ENCODE measurements at regions not wholly inside any gene's neighbourhood (a gene's known extent, or its start where the extent isn't known, plus 50 kb on each side); places are given as distances from the start of the nearest gene placed in this dataset.
"Not testable (repeated sequence)": the region's sequence is repeated elsewhere in the genome, so short reads cannot be mapped to it uniquely, and the experiment has no call there.

GRCh38 chr1:239987103-239987745, 104.5 kb upstream of the FMN2 start:
- no peak for DNase-seq (ENCODE audit: low read depth)

- DNase-seq (ENCODE audit: low read depth) = no peak
Observed at GRCh38 chr1:239989990-239990389, 101.7 kb upstream of the FMN2 start.

GRCh38 chr1:239992566-239992965, 99.1 kb upstream of the FMN2 start:
- not testable (repeated sequence) for DNase-seq (ENCODE audit: low read depth)

DNA sequence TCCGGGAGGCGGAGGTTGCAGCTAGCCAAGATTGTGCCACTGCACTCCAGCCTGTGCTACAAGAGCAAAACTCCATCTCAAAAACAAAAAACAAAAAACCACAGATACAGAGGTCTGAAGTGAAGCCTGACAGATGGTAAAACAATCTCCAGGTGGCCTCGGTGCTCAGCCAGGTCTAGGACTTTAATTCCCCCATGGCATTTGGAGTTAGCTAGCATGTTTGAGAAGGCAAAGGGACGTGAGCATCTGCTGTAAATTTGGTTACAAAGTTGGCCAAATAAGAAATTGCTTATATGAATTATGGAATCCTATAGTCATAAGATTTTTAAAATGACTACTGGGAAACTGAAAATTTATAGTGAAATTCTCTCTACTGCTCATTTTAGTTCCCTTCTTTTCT, 98.3 kb upstream of the FMN2 start:
- no peak for DNase-seq (ENCODE audit: low read depth)

DNA sequence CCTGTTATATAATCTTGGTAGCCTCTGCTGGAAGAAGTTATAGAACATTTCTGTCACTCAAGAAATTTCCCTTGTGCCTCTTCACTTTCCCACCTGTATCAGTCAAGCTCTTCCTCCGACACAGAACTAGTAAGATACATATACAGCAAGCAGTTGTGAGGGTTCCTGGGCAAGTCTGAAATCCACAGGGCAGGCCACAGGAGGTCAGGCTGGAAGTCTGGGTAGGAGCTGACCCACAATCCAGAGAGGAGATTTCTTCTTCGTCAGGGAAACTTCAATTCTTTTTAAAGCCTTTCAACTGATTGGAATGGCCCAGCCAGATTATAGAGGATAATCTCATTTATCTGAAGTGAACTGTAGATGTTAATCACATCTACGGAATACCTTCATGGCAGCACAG, 96.4 kb upstream of the FMN2 start:
- no peak for DNase-seq (ENCODE audit: low read depth)

DNA sequence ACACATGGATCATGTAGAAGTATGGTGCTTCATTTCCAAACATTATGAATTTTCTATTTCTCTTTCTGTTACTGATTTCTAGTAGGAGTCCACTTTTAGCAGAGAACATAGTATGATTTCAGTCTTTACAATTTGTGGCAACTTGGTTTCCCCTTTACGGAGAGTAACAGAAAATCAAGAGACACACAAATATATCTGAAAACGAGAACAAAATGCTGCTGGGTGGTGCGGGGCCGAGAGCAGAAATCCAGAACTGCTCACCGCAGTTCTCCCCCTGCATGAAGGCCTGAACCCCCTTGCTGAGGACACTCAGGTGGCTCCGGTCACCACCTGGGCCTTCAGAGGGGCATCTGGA, 94.5 kb upstream of the FMN2 start:
- DNase-seq (ENCODE audit: low read depth) = no peak

- DNase-seq (ENCODE audit: low read depth) = no peak
Observed at GRCh38 chr1:239997515-239998311, 94.0 kb upstream of the FMN2 start.

DNA sequence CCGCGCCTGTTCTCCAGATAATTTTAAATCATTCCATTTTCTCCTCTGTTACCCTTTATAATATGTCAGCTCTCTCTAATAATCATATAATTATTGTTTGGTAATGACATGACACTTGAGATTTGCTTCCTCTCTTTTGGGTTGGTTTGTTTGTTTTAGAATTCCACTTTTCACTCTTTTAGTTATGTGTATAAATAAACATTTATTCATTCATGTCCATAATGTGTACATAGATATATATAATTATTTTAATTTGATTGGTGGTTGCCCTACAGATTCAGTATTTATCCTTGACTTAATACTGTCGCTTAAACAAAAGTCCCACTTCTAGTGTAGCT, 93.4 kb upstream of the FMN2 start:
- no peak for DNase-seq (ENCODE audit: low read depth)

- no peak for DNase-seq (ENCODE audit: low read depth)
Observed at GRCh38 chr1:239999170-239999569, 92.5 kb upstream of the FMN2 start.

DNA sequence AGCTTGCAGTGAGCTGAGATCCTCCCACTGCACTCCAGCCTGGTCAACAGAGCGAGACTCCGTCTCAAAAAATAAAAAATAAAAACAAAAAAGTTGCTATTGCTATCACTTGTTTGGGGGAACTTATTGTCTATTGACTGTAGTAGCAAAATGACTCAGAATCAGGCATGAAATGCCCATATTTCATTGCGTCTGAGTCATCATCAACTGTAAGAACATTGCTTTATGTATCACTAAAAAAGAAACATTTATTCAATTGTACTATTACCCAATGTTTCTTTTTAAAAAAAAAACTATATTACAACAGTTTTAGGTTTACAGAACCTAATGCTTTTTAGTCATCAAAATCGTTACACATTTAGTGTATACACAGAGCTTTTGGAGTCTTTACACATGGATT, 91.0 kb upstream of the FMN2 start:
- DNase-seq (ENCODE audit: low read depth) = no peak

GRCh38 chr1:240001177-240001740, 90.4 kb upstream of the FMN2 start:
- DNase-seq (ENCODE audit: low read depth) = no peak

DNA sequence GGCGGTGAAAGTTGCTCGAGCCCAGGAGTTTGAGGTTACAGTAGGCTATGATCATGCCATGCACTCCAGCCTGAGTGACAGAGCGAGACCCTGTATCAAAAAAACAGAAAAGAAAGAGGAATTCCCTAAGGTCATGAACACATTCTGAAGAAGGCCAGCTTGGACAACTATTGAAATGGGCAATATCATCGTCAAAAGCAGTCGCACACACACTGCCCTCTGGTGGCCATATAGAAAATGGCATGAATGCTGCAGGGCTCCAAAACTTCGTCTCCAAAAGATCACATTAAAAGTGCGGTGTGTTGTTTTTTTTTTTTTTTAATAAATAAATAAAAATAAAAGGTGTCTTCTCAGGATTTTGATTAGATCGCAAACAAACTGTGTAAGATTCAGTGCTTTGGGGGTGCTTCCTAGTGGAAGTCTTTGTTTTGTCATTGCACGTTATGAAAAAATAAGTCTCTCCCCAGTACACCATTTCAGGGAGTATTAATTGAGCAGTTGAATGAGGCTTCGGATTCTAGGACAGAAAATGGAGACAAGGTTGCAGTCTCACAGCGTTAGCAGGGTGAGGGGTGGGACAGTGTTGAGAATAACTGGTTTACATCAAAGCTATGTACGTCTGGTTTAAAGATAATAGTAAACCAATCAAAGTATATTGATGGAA, 87.5 kb upstream of the FMN2 start:
- DNase-seq (ENCODE audit: low read depth) = no peak

GRCh38 chr1:240005997-240006650, 85.6 kb upstream of the FMN2 start:
- no peak for DNase-seq (ENCODE audit: low read depth)

- DNase-seq (ENCODE audit: low read depth) = no peak
Observed at GRCh38 chr1:240008298-240008697, 83.4 kb upstream of the FMN2 start.

GRCh38 chr1:240014051-240014450, 77.6 kb upstream of the FMN2 start:
- no peak for DNase-seq (ENCODE audit: low read depth)

DNA sequence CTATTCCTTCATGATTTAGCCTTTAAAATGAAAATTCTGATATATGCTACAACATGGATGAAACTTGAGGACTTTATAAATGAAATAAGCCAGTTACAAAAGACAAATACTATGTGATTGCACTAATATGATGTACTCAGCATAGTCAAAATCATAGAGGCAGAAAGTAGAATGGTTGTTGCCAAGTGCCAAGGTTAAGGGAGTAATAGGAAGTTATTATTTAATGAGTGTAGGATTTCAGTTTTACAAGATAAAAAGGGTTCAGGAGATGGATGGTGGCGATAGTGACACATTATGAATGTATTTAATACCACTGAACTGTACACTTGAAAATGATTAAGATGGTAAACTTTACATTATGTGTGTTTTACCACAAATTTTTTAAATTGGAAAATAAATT, 73.1 kb upstream of the FMN2 start:
- DNase-seq (ENCODE audit: low read depth) = no peak

DNA sequence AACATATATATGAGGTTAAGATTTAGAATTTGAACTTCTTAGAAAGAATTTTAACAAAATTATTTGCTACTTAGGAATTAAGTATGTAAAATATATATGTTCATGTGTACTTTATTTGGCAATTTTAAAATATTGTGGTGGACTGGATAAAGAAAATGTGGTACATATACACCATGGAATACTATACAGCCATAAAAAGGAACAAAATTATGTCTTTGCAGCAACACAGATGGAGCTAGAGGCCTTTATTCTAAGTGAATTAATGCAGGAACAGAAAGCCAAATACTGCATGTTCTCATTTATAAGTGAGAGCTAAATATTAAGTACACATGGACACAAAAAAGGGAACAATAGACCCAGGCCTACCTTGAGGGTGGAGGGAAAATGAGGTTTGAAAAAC, 72.2 kb upstream of the FMN2 start:
- no peak for DNase-seq (ENCODE audit: low read depth)

DNA sequence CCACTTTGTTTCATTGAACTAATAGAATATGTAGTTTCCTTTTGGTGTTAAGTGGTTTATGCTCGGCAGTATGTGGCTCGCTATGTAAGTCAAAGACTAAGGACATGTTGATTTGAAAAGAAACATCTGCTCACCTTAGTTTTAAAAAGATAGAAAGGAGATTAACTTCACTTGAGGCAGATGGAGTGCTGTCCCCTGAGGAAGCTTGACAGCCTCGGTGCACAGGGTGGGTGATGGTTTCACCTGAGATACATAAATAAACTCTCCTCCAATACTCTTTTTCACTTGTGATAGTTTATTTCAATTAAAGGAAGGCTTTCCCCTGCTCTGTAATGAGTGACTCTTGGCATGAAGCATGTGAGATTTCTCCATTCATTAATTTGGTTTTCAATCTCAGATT, 70.8 kb upstream of the FMN2 start:
- no peak for DNase-seq (ENCODE audit: low read depth)

DNA sequence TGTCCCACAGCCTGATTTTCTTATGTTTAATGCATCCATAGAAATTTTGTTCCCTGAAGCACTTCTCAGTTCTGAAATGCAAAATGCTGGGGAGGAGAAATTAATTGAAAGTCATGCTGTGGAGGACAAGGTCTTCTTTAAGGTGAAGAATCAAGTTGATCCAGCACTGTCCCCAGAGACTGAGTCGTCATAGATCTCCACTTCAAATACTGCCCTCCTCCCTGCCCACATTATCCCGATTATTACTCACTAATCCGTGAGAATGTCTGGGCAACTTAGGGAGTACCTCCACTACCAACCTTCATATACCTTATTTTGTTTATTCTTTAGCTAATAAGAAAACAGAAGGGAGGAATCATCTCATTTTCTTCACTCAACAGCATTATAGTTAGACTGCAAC, 70.0 kb upstream of the FMN2 start:
- no peak for DNase-seq (ENCODE audit: low read depth)

- DNase-seq (ENCODE audit: low read depth) = no peak
Observed at GRCh38 chr1:240027059-240027462, 64.6 kb upstream of the FMN2 start.

DNA sequence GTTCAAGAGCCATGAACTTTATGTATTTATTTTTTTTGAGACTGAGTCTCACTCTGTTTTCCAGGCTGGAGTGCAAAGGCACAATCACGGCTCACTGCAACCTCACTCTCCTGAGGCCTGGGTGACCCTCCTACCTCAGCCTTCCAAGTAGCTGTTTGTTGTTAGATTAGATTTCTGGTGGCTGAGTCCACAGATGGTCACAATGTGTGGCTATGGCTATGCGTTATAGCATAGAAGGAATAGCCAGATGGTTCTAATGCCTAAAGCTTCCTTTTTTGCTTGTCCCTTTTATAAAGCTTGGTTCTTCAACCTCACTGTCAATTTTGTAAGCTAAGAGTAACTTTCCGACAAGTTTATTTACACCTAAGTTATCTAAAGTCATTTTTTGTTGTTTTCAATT, 62.3 kb upstream of the FMN2 start:
- no peak for DNase-seq (ENCODE audit: low read depth)

- DNase-seq (ENCODE audit: low read depth) = no peak
Observed at GRCh38 chr1:240030236-240030635, 61.4 kb upstream of the FMN2 start.

- DNase-seq (ENCODE audit: low read depth) = no peak
Observed at GRCh38 chr1:240031009-240031408, 60.7 kb upstream of the FMN2 start.

Data from activated T-cell treated with anti-CD3 and anti-CD28 coated beads for 1 hour (primary cell).